HFFc6 (cell line): ENCODE measurements at regions not wholly inside any gene's neighbourhood (a gene's known extent, or its start where the extent isn't known, plus 50 kb on each side); places are given as distances from the start of the nearest gene placed in this dataset.

Experiments used
- DNase-seq: peaks from one replicate; pipeline ENCODE4 v3.0.0-alpha.2; 2018
- H3K27ac Mint-ChIP-seq: 2 replicates; pipeline ENCODE4 v1.8.0; 2020; ENCODE audit warnings: mild to moderate bottlenecking, mixed read lengths
- H3K27me3 Mint-ChIP-seq: 2 replicates; pipeline ENCODE4 v1.8.0; 2021; ENCODE audit warnings: mild to moderate bottlenecking, moderate library complexity, mixed read lengths; ENCODE audit not compliant: insufficient read depth
- H3K36me3 Mint-ChIP-seq: 2 replicates; pipeline ENCODE4 v1.8.0; 2021; ENCODE audit warnings: low read depth, mixed read lengths
- H3K4me1 Mint-ChIP-seq: 2 replicates; pipeline ENCODE4 v1.8.0; 2020; ENCODE audit warnings: low read depth, mixed read lengths
- H3K4me3 Mint-ChIP-seq: 2 replicates; pipeline ENCODE4 v1.8.0; 2020; ENCODE audit warnings: mild to moderate bottlenecking, moderate library complexity, mixed read lengths
- H3K9me3 Mint-ChIP-seq: 2 replicates; pipeline ENCODE4 v1.8.0; 2020; ENCODE audit warnings: mild to moderate bottlenecking, mixed read lengths
- TF ChIP-seq, protein P1 (sequence below): fragments of 200-600 bp; sonication (generic); IDR thresholded peaks from 2 replicates; pipeline ENCODE4 v1.5.0; 2021; ENCODE audit warnings: antibody characterized with exemption, mild to moderate bottlenecking

GRCh38 chr11:79783833-79784232 lies 343.0 kb upstream of the TENM4 start:
- H3K27me3 Mint-ChIP-seq, result no peaks in the 10 kb centered on the region; the same call in 1 of the 2 replicates
- no peaks in the 10 kb centered on the region for H3K36me3 Mint-ChIP-seq
- TF ChIP-seq, protein P1, sequence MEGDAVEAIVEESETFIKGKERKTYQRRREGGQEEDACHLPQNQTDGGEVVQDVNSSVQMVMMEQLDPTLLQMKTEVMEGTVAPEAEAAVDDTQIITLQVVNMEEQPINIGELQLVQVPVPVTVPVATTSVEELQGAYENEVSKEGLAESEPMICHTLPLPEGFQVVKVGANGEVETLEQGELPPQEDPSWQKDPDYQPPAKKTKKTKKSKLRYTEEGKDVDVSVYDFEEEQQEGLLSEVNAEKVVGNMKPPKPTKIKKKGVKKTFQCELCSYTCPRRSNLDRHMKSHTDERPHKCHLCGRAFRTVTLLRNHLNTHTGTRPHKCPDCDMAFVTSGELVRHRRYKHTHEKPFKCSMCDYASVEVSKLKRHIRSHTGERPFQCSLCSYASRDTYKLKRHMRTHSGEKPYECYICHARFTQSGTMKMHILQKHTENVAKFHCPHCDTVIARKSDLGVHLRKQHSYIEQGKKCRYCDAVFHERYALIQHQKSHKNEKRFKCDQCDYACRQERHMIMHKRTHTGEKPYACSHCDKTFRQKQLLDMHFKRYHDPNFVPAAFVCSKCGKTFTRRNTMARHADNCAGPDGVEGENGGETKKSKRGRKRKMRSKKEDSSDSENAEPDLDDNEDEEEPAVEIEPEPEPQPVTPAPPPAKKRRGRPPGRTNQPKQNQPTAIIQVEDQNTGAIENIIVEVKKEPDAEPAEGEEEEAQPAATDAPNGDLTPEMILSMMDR, result no peak
- peaks cover 4% of the 10 kb centered on the region; the same call in 1 of the 2 replicates for H3K9me3 Mint-ChIP-seq
- H3K4me3 Mint-ChIP-seq, result no peak overlapping the region
- H3K4me1 Mint-ChIP-seq, result no peaks in the 10 kb centered on the region
- no peak for DNase-seq
- no peak overlapping the region for H3K27ac Mint-ChIP-seq

DNA sequence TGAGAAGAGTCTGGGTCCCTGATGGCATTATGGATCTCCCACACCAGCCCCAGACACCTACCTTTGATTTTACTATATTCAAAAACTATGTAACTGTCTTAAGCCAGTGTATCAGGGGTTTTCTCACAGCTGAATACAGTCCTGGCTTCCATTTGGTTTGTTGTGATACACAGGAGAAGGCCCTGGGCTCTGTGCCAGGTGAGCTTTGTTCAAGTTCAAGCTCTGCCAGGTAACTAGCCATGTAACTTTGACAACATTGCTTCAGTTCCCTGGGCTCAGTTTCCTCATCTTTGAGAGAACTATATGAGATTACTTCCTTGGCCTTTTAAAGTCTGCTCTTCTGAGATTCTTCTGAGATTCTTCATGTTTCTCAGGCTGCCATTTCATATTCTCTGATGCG lies 327.5 kb upstream of the TENM4 start:
- DNase-seq, result no peak
- H3K27me3 Mint-ChIP-seq, result no peaks in the 10 kb centered on the region
- H3K4me1 Mint-ChIP-seq, result no peaks in the 10 kb centered on the region
- TF ChIP-seq, protein P1, result no peak
- H3K36me3 Mint-ChIP-seq, result no peaks in the 10 kb centered on the region
- H3K4me3 Mint-ChIP-seq, result no peak overlapping the region
- peaks cover 12% of the 10 kb centered on the region; the same call in 1 of the 2 replicates for H3K9me3 Mint-ChIP-seq
- H3K27ac Mint-ChIP-seq, result no peak overlapping the region

DNA sequence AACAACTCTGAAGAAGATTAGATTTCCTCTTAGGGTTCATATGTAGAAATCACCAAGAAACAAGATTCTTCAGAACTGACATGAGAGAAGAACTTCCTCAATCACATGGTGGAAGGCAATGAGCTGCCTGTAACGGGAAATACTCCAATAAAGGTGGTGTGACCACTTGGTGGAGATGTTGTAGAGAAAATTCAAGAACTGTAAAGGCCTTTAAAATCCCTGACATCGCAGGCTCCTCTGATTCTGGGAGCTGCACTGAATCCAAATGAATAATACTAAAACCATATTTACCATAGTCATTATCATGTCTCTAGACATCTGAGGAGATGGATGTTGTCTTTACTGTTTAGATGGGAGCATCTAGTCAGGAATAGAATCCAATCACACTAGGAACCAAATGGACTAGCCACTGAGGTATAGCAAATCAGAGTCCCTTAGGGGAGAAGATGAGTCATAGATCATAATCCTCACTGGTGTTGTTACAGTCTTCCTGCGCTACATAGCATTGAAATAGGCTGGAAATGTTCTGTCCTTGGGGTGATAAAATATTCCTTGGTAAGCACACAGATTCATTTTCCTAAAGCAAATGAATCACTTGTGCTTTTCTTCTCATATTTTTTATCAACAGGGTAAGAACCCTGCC lies 321.6 kb upstream of the TENM4 start:
- TF ChIP-seq, protein P1, result no peak; the same call in 1 of the 2 replicates
- Mint-ChIP-seq H3K4me1 (no peaks in the 10 kb centered on the region), H3K27ac (no peak overlapping the region), H3K9me3 (no peaks in the 10 kb centered on the region), H3K4me3 (no peak overlapping the region), H3K36me3 (no peaks in the 10 kb centered on the region), H3K27me3 (no peaks in the 10 kb centered on the region)
- no peak for DNase-seq

GRCh38 chr11:79758325-79758724 lies 317.5 kb upstream of the TENM4 start:
- no peak overlapping the region for H3K4me3 Mint-ChIP-seq
- H3K4me1 Mint-ChIP-seq, result no peaks in the 10 kb centered on the region
- H3K27me3 Mint-ChIP-seq, result no peaks in the 10 kb centered on the region
- TF ChIP-seq, protein P1, result no peak
- no peaks in the 10 kb centered on the region for H3K36me3 Mint-ChIP-seq
- no peak for DNase-seq
- H3K9me3 Mint-ChIP-seq, result no peaks in the 10 kb centered on the region
- no peak overlapping the region for H3K27ac Mint-ChIP-seq

DNA sequence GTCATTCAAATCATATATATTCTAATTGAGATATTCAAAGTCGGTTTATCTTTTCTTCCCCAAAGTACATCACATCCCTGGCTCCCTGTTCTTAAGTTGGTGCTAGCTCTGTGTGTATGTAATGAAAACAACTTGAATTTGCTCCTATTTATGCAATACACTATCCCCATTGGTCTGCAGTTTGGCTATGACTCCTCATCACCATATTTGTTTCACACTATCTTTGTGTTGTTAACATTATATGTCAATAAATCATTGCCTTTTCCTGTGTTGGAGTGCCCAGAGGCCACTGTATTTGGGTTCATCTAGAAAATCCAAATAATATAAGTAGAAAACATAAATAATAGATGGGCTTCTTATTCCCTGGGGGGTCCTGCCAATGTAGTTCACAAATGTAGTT lies 306.6 kb upstream of the TENM4 start:
- H3K27me3 Mint-ChIP-seq, result no peaks in the 10 kb centered on the region; the same call in 1 of the 2 replicates
- DNase-seq, result no peak
- H3K4me3 Mint-ChIP-seq, result no peak overlapping the region
- no peaks in the 10 kb centered on the region for H3K4me1 Mint-ChIP-seq
- no peaks in the 10 kb centered on the region for H3K9me3 Mint-ChIP-seq
- no peak overlapping the region for H3K27ac Mint-ChIP-seq
- TF ChIP-seq, protein P1, result no peak
- H3K36me3 Mint-ChIP-seq, result no peaks in the 10 kb centered on the region
